ENCODE measurements at regions not wholly inside any gene's neighbourhood (a gene's known extent, or its start where the extent isn't known, plus 50 kb on each side); places are given as distances from the start of the nearest gene placed in this dataset.

DNA sequence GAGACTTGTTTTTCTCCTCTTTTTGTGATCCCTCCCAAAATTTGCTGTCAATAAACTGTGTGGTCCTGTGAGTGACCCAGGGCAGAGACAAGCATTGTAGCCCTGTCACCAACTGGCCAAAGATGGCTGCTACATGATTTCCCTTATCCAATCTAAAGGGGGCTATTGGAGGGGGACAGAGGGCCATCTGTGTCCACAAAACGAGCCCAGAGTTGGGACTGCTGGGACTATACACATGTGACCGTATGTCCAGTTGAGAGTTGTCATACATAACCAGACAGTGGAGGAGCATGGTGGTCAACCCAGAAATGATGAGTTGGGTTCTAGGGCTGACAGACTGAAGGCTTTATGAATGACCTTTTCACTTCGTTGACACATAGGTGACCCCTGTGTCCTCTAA is 55.3 kb upstream of the SDK1 start:
- no peaks in the 10 kb centered on the region for H3K27me3 ChIP-seq (ENCODE audit: low read length)

DNA sequence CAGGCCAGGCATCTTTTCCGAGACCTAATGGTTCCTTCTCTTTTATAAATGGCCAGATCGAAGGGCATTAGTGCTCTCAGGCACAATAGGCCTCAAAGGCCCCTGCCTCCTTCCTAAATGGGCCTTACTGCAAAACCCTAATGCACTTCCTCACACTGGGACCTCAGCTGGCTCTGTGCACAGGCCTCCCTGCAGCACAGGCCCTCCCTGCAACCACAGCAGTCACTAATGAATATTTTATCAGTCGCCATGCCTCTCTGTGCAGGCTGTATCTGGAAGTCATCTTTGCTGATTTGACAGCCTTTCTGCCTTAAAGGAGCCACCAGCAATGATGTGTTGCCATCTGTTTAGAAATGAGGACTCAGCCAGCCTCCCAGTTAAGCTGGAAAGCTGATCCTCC is 54.9 kb upstream of the SDK1 start:
- Histone ChIP-seq H3K9me2 (replicated peaks; ENCODE audit: insufficient read depth, low read length) (no peaks in the 10 kb centered on the region), H3K9ac (ENCODE audit: low read length) (no peak overlapping the region), H4K20me1 (ENCODE audit: insufficient read depth, low read depth, low read length) (no peaks in the 10 kb centered on the region), H3K27me3 (ENCODE audit: low read length) (no peaks in the 10 kb centered on the region), H3K36me3 (ENCODE audit: insufficient read depth, low read length) (no peaks in the 10 kb centered on the region), H3K4me1 (ENCODE audit: low read length) (no peaks in the 10 kb centered on the region), H3K79me2 (ENCODE audit: low read length) (no peaks in the 10 kb centered on the region), H3K4me3 (ENCODE audit: low read length) (no peak overlapping the region), H3K27ac (ENCODE audit: low read length) (no peak overlapping the region), H3K9me3 (ENCODE audit: low read length) (no peaks in the 10 kb centered on the region), H2AFZ (ENCODE audit: low read length) (no peak overlapping the region), H3K4me2 (ENCODE audit: low read depth, low read length, poor library complexity, severe bottlenecking) (no peak overlapping the region)
- DNase-seq: no peak

More for the DNA sequence above, 55.3 kb upstream of the SDK1 start:
- Histone ChIP-seq H3K4me3 (ENCODE audit: low read length) (no peak overlapping the region), H3K9ac (ENCODE audit: low read length) (no peak overlapping the region), H3K36me3 (ENCODE audit: insufficient read depth, low read length) (no peaks in the 10 kb centered on the region), H3K27ac (ENCODE audit: low read length) (no peak overlapping the region), H3K4me1 (ENCODE audit: low read length) (no peaks in the 10 kb centered on the region), H3K9me2 (replicated peaks; ENCODE audit: insufficient read depth, low read length) (no peaks in the 10 kb centered on the region), H3K4me2 (ENCODE audit: low read depth, low read length, poor library complexity, severe bottlenecking) (no peak overlapping the region), H3K79me2 (ENCODE audit: low read length) (no peaks in the 10 kb centered on the region), H3K9me3 (ENCODE audit: low read length) (no peaks in the 10 kb centered on the region), H2AFZ (ENCODE audit: low read length) (no peak overlapping the region), H4K20me1 (ENCODE audit: insufficient read depth, low read depth, low read length) (no peaks in the 10 kb centered on the region)
- no peak for DNase-seq

DNA sequence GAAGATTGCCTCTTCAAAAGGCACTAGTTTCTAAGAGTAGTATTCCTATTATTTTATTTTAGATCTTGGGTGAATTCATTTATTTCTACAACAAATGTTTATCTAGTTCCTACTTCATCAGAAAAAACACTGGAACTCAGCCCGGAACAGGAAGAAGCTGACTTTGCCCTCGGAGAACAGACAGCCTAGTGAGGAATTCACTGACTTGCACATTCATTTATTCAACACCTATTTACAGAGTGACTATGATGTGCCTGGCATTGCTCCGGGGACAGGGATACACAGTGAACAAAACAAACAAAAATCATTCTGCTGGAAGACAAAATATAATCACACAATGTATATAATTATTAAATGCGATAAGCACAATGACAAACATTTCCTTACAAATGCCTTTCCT is 54.4 kb upstream of the SDK1 start:
- Histone ChIP-seq H3K4me1 (ENCODE audit: low read length) (no peaks in the 10 kb centered on the region), H3K9me3 (ENCODE audit: low read length) (no peaks in the 10 kb centered on the region), H3K27ac (ENCODE audit: low read length) (no peak overlapping the region), H3K9ac (ENCODE audit: low read length) (no peak overlapping the region), H4K20me1 (ENCODE audit: insufficient read depth, low read depth, low read length) (no peaks in the 10 kb centered on the region), H3K27me3 (ENCODE audit: low read length) (no peaks in the 10 kb centered on the region), H3K79me2 (ENCODE audit: low read length) (no peaks in the 10 kb centered on the region), H2AFZ (ENCODE audit: low read length) (no peak overlapping the region), H3K9me2 (replicated peaks; ENCODE audit: insufficient read depth, low read length) (no peaks in the 10 kb centered on the region), H3K4me2 (ENCODE audit: low read depth, low read length, poor library complexity, severe bottlenecking) (no peak overlapping the region), H3K36me3 (ENCODE audit: insufficient read depth, low read length) (no peaks in the 10 kb centered on the region), H3K4me3 (ENCODE audit: low read length) (no peak overlapping the region)
- no peak for DNase-seq

DNA sequence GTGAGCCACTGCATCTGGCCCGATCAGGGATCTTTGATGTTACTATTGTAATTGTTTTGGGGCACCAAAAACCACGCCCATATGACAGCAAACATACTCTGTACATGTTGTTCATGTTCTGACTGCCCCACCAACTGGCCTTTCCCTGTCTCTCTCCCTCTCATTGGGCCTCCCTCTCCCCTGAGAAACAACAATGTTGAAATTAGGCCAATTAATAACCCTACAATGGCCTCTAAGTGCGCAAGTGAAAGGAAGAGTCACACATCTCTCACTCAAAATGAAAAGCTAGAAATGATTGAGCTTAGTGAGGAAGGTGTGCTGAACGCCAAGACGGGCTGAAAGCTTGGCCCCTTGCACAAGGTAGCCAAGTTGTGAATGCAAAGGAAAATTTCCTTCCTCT is 50.3 kb upstream of the SDK1 start:
- H3K9me2 ChIP-seq (replicated peaks; ENCODE audit: insufficient read depth, low read length): no peaks in the 10 kb centered on the region
- no peak for DNase-seq
- no peak overlapping the region for H3K4me2 ChIP-seq (ENCODE audit: low read depth, low read length, poor library complexity, severe bottlenecking)
- no peak overlapping the region for H3K4me3 ChIP-seq (ENCODE audit: low read length)
- no peaks in the 10 kb centered on the region for H3K4me1 ChIP-seq (ENCODE audit: low read length)
- H3K27me3 ChIP-seq (ENCODE audit: low read length): no peaks in the 10 kb centered on the region
- H3K9ac ChIP-seq (ENCODE audit: low read length): no peak overlapping the region
- no peak overlapping the region for H3K27ac ChIP-seq (ENCODE audit: low read length)
- no peak overlapping the region for H2AFZ ChIP-seq (ENCODE audit: low read length)
- no peaks in the 10 kb centered on the region for H4K20me1 ChIP-seq (ENCODE audit: insufficient read depth, low read depth, low read length)
- H3K36me3 ChIP-seq (ENCODE audit: insufficient read depth, low read length): no peaks in the 10 kb centered on the region
- H3K79me2 ChIP-seq (ENCODE audit: low read length): no peaks in the 10 kb centered on the region
- no peaks in the 10 kb centered on the region for H3K9me3 ChIP-seq (ENCODE audit: low read length)
